ENCODE measurements at regions not wholly inside any gene's neighbourhood (a gene's known extent, or its start where the extent isn't known, plus 50 kb on each side); places are given as distances from the start of the nearest gene placed in this dataset.

- TF ChIP-seq CTCF (IDR thresholded peaks at IDR 0.05; ENCODE audit: low read length) (no peak), EZH2 (IDR thresholded peaks at IDR 0.05; ENCODE audit: borderline replicate concordance, low read length) (no peak)
Observed at GRCh38 chr18:22848615-22849014, 84.5 kb upstream of the RBBP8 start.
